ENCODE measurements at regions not wholly inside any gene's neighbourhood (a gene's known extent, or its start where the extent isn't known, plus 50 kb on each side); places are given as distances from the start of the nearest gene placed in this dataset.

DNA sequence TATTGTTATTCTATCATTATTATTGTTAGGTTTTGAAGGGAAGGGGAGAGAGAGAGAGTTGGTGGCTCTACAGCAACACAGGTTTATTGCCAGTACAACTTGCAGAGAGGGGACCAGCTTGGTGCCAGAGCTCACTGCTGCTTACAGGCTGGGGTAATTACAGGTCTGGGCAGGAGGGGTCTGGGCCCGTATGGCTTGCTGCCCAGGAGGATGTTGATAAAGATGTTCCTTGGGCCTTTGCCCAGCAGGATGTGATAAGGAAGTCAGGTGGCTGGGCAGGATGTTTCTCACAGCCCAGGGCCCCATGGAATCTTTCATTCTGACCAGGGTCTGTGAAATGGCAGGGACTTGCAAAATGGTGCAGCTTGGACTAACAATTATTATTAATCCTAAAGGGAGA is 64.2 kb upstream of the ZNF599 start:
- TF ChIP-seq EZH2 (IDR thresholded peaks at IDR 0.05; ENCODE audit: insufficient read depth, poor library complexity, severe bottlenecking) (no peak), EZH2phosphoT487 (IDR thresholded peaks at IDR 0.05; ENCODE audit: insufficient read depth, low read depth) (no peak)

Measured in GM23248 (cell line).